Activated CD8-positive, alpha-beta memory T cell treated with anti-CD3 and anti-CD28 coated beads for 24 hours (primary cell): ENCODE measurements at regions not wholly inside any gene's neighbourhood (a gene's known extent, or its start where the extent isn't known, plus 50 kb on each side); places are given as distances from the start of the nearest gene placed in this dataset.

ENCODE experiments used
- DNase-seq: peaks from one replicate; pipeline ENCODE4 v3.0.0-alpha.2; 2020

DNA sequence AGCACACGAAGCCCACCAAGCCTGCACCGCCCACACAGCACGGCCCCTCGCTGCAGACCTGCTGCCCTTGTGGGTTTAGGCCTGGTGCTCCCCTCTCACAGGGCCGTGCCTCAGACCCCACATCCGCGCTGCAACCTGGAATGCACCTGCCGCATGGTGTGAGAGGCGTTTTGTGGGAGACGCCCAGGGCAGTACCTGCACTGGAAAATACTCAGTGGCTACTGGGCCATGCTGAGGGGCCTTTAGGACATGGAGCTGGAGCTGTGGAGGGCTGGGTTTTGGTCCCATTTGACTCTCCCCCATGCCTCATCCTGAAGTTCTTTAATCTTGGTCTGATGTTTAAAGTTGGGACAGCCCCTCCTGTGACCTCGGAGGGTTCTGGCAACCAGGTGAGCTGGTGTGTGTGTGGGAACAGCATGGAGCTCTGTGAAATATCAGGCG, 116.3 kb downstream of the ERMARD start:
- DNase-seq = peak; percentile 55

DNA sequence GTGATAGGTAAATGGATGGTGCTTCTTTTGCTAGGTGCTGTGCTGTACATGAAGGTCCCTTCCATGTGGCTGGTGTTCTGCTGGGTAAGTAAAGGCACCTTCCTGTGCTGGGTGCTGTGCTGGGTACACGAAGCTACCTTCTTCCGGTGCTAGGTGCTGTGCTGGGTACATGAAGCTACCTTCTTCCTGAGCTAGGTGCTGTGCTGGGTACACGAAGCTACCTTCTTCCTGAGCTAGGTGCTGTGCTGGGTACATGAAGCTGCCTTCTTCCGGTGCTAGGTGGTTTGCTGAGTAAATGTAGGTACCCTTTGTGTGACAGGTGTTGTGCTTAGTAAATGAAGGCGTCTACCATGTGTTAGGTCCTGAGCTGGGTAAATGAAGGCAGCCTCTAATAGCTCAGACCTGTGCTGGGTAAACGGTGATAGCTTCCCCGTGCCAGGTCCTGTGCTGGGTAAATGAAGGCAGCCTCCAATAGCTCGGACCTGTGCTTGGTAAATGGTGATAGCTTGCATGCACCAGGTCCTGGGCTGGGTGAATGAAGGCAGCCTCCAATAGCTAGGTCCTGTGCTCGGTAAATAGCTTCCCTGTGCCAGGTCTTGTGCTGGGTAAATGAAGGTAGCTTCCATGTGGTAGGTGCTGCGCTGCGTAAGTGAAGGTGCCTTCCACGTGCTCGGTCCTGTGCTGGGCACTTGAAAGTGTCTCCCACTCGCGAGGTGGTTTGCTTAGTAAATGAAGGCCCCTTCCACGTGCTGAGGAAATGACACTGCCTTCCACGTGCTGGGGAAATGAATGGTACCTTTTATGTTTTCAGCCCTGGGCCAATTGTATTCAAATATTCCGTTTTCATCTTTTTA, 115.5 kb downstream of the ERMARD start:
- DNase-seq = peak; percentile 51

DNA sequence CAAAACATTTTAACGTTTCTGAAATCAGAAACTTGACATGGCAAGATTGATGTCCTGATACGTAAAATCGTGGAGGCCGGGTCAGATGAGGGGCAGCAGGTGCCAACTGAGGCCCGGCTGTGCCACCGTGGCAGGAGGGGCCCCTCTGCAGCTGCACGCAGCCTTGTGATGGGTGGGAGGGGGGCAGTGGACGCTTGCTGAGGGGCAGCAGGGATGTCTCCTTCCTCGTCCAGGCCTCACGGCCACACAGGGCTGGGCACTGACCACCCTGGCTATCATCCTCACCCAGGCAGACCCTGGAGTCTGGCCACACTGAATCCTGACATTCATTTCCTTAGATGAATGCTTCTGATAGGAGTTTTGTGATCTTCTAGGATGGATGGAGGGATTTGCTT, 114.7 kb downstream of the ERMARD start:
- DNase-seq = peak; percentile 32

DNA sequence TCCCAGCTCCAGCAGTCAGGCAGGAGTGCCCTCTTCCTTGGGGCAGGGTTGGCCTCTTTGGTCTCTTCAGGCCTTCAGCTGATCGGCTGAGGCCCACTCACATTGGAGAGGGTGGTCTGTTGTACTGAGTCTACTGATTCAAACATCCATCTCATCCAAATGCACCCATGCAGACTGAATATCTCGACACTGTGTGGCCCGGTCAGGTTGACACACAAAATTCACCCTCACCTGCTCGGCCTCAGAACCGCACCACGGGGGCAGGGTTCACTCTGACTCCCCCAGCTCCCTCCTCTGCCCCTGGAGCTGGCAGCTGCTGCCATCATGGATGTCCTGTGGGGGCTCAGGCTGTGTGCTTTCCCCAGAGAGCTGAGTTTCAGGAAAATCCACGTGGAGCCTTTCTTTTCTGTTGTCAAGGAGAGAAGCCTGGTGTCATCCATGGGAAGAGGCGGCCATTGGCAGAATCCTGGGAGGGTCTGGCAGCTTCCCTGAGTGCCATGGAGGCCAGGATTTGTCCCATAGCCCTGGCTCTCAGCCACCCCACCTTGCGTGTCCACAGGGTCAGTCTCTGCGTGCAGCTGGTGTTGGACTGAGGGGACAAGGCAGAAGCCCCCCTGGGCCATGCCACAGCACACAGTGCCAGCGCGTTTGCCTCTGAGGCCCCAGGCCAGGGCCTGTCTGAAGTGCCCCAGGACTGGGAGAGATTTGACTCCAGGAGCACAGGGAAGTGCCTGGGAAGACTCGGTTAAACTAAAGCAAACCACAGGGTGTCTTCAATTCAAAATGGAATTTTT, 114.1 kb downstream of the ERMARD start:
- peak; percentile 43 for DNase-seq

DNA sequence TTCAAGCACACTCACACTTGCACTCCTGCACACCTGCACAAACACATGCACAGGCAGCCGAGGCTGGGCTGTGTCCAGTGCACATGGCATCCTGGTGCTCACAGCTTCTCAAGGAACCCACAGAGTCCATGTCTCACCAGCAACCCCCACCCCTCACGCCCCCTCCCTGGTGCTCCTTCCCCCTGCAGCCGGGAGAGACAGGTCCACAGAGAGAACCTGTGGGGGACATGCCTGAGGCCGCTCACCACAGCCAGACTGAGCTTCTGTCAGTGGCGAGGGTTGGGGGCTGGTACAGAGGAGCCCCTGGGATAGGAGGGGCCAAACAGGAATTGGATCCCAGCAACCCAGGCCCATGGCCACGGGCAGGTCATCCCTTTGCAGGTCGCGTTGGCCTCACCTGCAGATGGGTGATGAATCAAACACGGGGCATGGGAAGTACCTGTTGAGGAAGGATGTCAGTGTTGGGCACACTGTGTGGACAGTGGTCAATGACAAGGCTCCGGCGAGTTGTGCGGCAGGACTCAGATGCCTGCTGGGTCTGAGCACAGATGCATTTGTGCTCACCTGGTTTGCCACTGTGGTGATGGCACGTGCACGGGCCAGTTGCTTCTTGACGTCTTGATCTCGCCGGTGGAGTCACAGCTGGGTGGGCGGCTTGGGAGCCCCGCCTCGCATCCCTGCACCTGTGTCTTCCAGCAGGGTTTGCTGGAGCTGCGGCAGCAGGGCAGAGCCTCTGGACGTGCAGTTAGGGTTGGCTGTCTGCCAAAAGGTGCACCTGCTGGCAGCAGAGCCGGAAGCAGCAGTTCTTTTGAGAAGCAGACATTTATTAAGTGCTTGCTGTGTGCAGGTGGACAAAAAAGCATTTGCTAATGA, 113.0 kb downstream of the ERMARD start:
- DNase-seq = peak; percentile 50

DNA sequence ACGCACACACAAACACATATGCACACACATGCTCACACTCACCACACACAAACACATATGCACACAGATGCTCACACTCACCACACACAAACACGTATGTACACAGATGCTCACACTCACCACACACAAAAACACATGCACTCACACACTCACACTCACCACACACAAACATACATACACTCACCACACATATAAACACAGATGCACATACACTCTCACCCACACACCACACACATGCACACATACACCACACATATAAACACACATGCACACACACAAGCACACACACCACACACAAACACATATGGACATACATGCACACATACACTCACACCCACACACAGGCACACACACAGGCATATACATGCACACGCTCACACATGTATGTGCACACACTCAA, 112.3 kb downstream of the ERMARD start:
- DNase-seq = no peak

DNA sequence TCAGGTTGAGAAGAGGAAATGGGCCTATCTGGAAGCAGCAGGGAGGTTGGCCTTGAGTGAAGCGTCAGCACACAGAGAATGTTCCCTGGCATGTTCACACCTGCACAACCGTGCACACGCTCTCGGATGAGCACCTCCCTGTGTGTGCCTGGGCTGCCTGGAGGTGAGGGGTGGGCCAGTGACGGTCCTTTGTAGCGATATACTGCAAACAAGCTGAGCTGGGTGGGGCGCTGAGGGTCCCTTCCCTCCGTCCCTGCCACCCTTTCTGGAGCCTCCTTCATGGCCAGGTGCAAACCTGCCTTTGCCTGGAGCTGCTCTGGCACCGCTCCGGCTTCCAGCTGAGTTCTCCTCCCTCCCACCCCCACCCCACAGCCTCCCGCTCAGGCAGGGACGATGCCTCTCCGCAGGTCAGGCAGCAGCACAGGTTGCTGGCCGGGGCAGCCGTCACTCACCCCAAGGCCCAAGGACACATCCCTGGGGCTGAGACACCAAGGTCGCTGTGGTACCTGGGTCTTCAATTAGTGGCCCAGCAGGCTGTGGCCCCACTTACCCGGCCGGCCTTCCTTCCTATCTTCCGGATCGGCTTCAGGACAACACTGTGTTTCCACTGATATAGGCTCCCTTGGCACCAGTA, 111.6 kb downstream of the ERMARD start:
- DNase-seq = peak; percentile 19

DNA sequence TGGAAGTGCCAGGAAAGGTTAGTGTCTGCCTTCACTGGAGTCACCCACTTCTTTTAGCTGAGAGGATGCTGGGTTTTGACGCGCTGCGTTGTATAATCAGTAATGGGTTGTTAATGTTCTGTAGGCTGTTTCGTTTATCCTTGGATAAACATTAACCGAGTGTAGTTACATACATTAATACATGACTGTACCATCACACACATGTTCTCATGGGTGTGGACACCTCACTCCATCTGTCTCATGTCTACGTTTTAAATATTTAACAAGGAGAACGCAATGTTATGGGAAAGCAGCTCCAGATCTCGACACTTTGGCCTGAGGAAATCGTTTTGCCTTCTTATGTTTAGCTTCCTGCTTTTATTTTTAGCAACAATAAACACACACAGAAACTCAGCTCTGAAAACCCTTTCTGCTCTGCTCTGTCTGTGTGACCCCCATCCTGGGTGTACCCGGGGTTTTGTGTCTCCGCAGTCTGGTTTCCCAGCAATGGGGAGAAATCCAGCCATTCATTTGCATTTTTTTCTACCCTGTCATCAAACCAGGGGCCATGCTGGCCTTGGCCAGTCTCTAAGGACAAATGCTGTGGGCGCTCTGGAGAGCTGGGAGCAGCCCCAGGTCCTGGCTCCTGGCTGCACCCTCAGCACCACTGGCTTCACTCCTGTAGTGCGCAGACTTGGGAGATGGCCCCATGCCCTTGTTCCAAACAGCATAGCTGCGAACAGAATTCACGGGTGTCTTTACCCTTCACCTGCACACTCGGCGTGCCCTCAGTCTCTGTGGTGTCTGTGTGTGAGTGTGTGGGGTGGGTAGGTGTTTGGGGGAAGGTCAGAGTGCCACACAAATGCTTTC, 110.8 kb downstream of the ERMARD start:
- DNase-seq = peak; percentile 46

DNA sequence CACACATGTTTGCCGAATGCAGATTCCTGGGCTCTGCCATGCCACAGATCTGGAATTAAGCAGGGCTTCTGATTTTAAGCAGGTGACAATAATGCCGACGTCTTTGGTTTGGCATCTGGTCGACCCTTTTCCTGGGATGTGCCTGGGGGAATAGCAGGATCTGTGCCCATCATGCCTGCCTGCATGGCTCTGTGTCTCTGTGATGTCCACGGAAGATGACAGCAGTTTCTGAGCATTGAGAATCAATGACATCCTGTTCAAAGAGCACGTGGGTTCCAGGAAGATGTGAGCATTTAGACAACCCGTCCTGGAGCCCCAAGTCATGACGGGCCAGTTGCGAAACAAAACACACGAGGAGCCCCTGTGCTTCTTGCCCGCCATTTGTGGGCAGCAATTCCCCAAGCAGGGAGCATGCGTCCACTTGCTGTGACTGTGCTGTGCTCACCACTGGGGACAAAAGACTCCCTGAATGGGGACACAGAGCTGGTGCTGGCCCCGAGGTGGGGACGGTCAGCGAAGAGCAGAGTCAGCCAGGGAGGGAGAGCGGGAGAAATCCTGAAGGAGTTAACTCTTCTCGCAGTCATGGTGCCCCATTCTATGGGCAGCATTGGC, 110.1 kb downstream of the ERMARD start:
- peak; percentile 50 for DNase-seq

DNA sequence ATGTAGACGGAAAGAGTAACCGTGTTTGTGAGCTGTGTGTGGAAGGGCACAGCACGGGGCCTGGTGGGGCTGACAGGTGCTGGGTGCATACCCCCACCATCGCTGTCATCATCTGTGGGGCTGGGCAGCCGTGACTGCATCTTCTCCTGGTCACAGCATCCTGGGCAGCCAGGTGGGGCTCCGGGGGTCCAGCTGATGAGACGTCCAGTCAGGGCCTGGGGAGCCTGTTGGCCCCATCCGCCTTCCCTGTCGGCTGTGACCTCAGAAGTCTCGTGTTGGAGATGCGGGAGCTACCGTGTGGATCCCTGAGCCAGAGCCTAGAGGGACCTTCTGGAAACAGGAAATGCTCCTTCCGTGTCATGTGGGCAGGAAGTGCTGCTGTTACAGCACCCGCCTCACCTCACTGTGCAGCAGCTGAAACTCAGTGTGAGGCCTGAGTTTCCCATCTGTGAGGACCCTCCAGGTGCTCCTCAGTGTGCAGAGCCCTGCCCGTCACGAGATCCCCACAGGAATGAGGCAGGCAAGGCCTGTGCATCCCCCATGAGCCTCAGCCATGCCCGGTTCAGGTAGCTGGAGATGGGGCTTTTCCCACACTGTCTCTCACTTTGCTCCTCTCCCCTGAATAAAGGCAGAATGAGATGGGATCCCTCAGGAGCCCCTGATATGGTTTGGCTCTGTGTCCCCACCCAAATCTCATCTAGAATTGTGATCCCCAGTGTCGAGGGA, 108.7 kb downstream of the ERMARD start:
- DNase-seq = peak; percentile 56

DNA sequence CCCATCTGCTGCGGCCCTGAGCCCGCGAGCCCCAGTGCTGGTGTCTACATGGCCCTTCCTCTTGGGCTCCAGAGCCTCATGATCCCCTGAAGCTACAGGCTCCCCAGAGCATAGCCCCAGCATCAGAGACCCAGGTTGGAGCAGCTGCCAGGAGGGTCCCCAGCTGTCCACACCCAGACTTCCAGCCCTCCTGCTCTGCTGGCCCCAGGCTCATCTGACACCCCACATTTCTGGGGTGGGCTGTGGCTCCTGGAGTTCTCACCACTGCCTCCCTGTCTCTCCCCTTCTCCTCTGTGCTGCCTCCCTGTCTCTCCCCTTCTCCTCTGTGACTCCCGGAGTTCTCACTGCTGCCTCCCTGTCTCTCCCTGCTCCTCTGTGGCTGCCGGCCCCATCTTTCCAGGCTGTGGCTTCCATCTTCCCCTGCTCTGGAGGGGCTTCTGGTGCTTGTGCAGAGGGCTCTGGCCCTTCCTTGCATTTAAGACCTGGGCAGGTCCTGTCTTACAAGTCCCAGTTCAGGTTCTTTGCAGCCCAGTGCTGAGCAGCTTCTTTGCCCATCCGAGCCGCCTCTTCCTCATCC, 108.1 kb downstream of the ERMARD start:
- peak; percentile 47 for DNase-seq

DNA sequence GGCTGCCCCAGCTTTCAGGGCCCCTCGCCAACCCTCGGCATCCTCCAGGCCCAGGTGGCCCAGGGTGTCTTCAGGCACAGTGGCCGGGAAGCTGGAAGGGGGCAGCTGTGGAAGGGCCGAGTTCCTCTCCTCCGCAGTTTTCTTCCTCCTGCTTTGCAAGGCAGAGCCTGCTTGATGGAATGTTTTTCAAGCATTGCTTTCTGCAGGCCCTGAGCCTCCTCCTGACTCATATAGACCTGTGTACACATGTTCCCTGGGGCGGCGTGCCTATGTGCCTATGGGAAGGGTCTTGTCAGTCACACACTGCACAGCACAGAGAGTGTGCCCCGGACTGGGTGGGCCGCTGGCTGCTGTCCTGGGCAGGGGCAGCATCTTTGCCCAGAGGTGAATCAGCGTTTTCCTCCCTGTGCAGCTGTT, 107.5 kb downstream of the ERMARD start:
- peak; percentile 45 for DNase-seq

DNA sequence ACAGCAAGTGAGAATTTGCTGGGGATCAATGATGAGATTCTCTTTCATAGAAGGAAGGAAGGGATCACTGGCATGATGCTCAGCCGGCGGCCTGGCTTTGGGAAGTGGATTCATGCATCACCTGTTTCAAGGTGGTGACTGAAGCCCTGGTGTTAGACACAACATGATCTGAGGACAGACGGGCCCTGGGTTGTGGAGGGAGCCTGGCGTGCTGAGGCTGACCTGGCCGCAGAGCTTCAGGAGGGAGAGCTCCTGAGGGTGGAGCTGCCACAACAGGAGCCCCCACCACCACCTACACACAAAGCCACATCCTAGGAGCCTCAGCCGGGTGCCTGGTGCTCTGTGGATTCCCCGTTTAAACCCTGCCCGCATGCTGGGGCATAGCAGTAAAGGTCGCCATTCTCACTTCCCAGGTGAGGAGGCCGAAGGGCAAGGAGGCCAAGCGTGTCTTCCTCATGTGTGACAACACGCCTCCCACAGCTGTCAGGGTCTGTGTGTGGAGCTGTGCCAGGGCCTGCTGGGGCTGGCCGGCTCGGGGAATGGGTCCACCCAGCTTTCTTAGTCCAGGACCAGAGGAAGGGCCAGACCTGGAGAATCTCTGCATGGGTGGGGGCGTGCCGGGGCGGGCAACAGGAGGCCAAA, 107.0 kb downstream of the ERMARD start:
- DNase-seq = no peak

DNA sequence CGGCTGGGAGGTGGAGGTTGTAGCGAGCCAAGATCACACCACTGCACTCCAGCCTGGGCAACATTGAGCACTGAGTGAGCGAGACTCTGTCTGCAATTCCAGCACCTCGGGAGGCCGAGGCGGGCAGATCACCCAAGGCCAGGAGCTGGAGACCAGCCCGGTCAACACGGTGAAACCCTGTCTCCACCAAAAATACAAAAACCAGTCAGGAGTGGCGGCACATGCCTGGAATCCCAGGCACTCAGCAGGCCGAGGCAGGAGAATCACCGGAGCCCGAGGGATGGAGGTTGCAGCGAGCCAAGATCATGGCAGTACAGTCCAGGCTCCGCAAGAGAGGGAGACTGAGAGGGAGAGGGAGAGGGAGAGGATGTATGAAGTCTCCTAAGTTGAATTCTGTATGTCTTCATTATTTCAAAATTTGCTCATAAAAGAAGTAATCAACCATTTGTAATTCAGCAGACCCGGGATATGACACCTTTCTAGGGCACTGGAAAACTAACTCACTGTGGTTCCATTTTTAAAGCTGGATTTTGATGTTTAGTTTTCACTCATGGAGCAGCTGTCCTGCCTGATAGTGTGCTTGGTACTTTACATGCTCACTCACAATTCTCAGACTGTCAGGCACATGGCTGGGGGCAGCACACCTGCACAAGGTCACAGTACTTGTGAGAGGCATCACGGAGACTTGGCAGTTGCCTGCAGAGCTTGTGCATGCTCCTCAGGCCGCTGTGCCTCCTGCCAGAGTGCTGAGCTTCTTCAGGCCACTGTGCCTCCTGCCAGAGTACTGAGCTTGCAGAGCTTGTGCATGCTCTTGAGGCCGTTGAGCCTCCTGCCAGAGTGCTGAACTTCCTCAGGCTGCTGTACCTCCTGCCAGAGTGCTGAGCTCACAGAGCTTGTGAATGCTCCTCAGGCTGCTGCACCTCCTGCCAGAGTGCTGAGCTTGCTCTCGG, 106.2 kb downstream of the ERMARD start:
- peak; percentile 51 for DNase-seq

DNA sequence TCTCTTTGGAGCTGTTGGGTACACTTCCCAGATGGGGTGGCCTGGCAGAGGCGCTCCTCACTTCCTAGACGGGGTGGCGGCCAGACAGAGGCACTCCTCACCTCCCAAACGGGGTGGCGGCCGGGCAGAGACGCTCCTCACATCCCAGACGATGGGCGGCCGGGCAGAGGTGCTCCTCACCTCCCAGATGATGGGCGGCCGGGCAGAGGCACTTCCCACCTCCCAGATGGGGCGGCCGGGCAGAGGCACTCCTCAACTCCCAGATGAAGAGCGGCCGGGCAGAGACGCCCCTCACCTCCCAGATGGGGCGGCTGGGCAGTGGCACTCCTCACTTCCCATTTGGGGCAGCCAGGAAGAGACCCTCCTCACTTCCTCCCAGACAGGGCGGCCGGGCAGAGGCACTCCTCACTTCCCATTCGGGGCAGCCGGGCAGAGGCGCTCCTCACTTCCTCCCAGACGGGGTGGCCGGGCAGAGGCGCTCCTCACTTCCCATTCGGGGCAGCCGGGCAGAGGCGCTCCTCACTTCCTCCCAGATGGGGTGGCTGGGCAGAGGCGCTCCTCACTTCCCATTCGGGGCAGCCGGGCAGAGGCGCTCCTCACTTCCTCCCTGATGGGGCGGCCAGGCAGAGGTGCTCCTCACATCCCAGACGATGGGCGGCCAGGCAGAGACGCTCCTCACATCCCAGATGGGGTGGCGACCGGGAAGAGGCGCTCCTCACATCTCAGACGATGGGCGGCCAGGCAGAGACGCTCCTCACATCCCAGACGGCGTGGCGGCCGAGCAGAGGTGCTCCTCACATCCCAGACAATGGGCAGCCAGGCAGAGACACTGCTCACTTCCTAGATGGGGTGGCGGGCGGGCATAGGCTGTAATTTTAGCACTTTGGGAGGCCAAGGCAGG, 105.3 kb downstream of the ERMARD start:
- peak; percentile 24 for DNase-seq

DNA sequence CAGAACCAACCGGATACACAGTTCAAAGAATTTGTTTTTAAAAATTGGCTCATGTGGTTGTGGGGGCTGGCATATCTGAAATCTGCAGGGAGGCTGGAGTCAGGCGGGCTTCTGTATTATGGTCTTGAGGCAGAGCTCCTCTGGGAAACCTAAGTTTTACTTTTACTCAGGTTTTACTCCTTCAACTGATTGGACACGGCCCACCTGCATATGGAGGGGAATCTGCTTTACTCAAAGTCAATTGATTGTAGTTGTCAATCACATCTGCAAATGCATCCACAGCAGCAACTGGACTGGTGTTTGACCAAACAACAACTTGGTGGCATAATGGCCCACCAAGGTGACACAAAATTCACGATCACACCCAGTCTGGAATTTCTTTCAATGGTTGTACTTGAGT, 103.4 kb downstream of the ERMARD start:
- peak; percentile 17 for DNase-seq

DNA sequence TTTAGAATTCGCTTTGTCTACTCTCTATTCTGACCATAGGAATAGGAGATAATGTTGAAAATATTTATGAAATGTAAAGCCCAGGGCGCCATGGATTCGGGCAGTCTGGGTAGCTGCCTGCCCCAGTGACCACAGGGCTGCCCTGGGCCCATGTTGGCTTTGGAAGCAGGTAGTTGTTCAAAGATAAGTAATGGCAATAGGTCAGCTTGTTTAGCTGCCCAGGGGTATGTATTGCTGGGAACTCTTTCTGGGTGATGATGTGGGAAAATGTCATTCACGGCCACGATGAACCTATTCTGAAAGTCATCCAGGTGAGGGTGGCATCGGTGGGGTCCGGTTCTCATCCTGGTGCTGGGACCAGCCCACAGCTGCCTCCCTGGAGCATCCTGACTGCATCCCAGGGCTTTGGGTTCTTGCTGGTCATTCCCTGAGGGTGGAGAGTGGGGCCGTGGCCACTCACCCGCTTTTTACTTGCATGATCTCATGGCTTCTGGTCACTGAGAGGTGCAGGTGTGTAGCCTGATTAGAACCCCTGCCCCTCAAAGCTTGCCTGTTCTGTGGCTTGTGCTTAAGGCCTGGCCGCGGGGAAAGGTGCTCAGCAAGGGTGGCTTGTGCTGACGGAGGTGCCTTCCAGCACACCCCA, 102.8 kb downstream of the ERMARD start:
- peak; percentile 40 for DNase-seq
